ENCODE measurements at regions not wholly inside any gene's neighbourhood (a gene's known extent, or its start where the extent isn't known, plus 50 kb on each side); places are given as distances from the start of the nearest gene placed in this dataset.

- no peak for TF ChIP-seq CTCF (IDR thresholded peaks at IDR 0.05)
- no peak for TF ChIP-seq POLR2AphosphoS5 (IDR thresholded peaks at IDR 0.05)
Observed at GRCh38 chr6:63442870-63443269, 123.1 kb upstream of the LGSN start.

Data from breast epithelium (tissue), 3 donors.